ENCODE measurements at regions not wholly inside any gene's neighbourhood (a gene's known extent, or its start where the extent isn't known, plus 50 kb on each side); places are given as distances from the start of the nearest gene placed in this dataset.

GRCh38 chr10:31210190-31210589 is 108.8 kb upstream of the ZEB1 start:
- Histone ChIP-seq H2AFZ (ENCODE audit: low read depth, low read length, poor library complexity, severe bottlenecking) (no peak overlapping the region), H3K9ac (ENCODE audit: low read length) (no peak overlapping the region), H3K4me3 (replicated peaks in 1 of 2; ENCODE audit: low read depth in 1 of 2, low read length in 2 of 2) (no peak overlapping the region), H3K27ac (ENCODE audit: low read depth, low read length) (no peak overlapping the region), H3K36me3 (ENCODE audit: control insufficient read depth in 1 of 2, insufficient read depth in 2 of 2, low read length in 2 of 2) (no peaks in the 10 kb centered on the region), H3K4me2 (ENCODE audit: low read length) (no peak overlapping the region), H4K20me1 (ENCODE audit: insufficient read depth) (no peaks in the 10 kb centered on the region), H3K27me3 (ENCODE audit: insufficient read depth, low read length) (no peaks in the 10 kb centered on the region), H3K9me2 (ENCODE audit: insufficient read depth) (no peaks in the 10 kb centered on the region), H3K4me1 (ENCODE audit: control insufficient read depth in 1 of 2, insufficient read depth in 2 of 2, low read length in 2 of 2) (no peaks in the 10 kb centered on the region), H3K9me3 (ENCODE audit: control insufficient read depth in 1 of 2, insufficient read depth in 1 of 2, low read depth in 1 of 2, low read length in 2 of 2) (no peaks in the 10 kb centered on the region), H3K79me2 (ENCODE audit: insufficient read depth, low read length) (no peaks in the 10 kb centered on the region)
- RAD21 ChIA-PET (ENCODE audit: low non-redundant PET in 1 of 2, low total read pairs in 2 of 2, uncharacterized antibody in 2 of 2, unreplicated experiment in 2 of 2), result no interaction called here
- CTCF ChIA-PET, result no interaction called here
- no peak for DNase-seq (ENCODE audit: low read depth, low spot score)
- no TSS peak for BruUV-seq (replicated peaks)
- no peak for ATAC-seq
- TF ChIP-seq EZH2phosphoT487 (IDR thresholded peaks at IDR 0.05; ENCODE audit: borderline replicate concordance), result no peak
- TF ChIP-seq TCF7L2 (IDR thresholded peaks at IDR 0.05; ENCODE audit: borderline replicate concordance, extremely low read depth, insufficient read depth, insufficient read length), result no peak
- no peak for TF ChIP-seq JUND (IDR thresholded peaks at IDR 0.05)
- no peak for TF ChIP-seq SIN3A (IDR thresholded peaks at IDR 0.05; ENCODE audit: low read depth)
- TF ChIP-seq SRF (IDR thresholded peaks at IDR 0.05; ENCODE audit: low read depth), result no peak
- no peak for TF ChIP-seq CEBPB (IDR thresholded peaks at IDR 0.05; ENCODE audit: low read depth)
- no peak for TF ChIP-seq EZH2 (IDR thresholded peaks at IDR 0.05)
- no peak for TF ChIP-seq CTCF (IDR thresholded peaks at IDR 0.05 in 2 of 3, conservative IDR thresholded peaks at IDR 0.05 in 1 of 3; ENCODE audit: borderline replicate concordance in 1 of 3, insufficient read depth in 1 of 3, low read depth in 2 of 3, low read length in 2 of 3)
- TF ChIP-seq ELF1 (IDR thresholded peaks at IDR 0.05; ENCODE audit: borderline replicate concordance, low read depth), result no peak
- no peak for TF ChIP-seq ZNF274 (IDR thresholded peaks at IDR 0.05; ENCODE audit: low read depth, low read length)
- no peak for TF ChIP-seq SP1 (IDR thresholded peaks at IDR 0.05; ENCODE audit: low read depth)
- no peak for TF ChIP-seq EGR1 (IDR thresholded peaks at IDR 0.05; ENCODE audit: low read depth)
- no peak for TF ChIP-seq POLR2A (IDR thresholded peaks at IDR 0.05; ENCODE audit: borderline replicate concordance, extremely low read depth, insufficient read depth, insufficient read length)
- TF ChIP-seq MAX (IDR thresholded peaks at IDR 0.05), result no peak
- intact Hi-C loops (cut with micrococcal nuclease), result no loop called here
- POLR2A ChIA-PET, result no interaction called here
